HG02885 (cell line): ENCODE measurements at regions not wholly inside any gene's neighbourhood (a gene's known extent, or its start where the extent isn't known, plus 50 kb on each side); places are given as distances from the start of the nearest gene placed in this dataset.

Source experiments
- ATAC-seq: cut with Tn5 transposase; IDR thresholded peaks from one replicate; pipeline ENCODE4 v1.9.1; 2021; ENCODE audit warnings: mild to moderate bottlenecking; ENCODE audit not compliant: unreplicated experiment, poor library complexity

DNA sequence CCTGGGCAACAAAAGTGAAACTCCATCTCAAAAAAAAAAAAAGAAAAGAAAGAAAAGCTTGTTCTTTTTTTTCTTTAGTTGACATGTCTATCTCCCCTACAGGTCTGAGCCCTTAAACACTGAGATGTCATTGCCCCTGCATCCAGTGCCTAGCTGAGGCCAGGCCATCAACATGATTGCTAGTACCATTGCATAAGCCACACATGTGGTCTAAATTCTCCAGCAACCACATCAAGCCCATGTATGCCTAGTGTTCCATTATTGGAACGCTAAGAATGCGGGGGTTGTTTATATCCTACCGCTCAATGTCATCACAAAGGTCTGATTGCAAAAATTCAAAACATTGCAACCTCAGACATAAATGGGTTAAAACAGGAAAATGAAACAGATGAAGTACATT is 62.7 kb downstream of the NPTX2 start:
- no peak for ATAC-seq

DNA sequence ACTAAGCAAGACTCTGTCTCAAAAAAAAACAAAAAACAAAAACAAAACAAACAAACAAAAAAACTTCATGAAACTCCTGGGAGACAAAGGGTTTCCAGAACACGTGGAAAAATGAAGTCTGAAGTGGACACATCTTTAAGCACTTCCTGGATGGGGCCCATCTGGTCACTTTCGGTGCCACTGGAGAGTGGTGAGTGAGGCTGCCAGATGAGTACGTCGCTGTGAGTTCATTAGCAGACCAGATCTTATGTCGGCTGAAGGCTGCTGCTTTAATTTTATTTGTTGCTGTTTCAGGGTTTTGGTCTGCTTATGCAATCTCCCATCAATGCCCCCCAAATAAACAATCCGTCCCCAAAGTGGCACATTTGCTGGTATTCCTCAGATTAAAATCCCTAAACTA is 64.4 kb downstream of the NPTX2 start:
- ATAC-seq, result no peak

DNA sequence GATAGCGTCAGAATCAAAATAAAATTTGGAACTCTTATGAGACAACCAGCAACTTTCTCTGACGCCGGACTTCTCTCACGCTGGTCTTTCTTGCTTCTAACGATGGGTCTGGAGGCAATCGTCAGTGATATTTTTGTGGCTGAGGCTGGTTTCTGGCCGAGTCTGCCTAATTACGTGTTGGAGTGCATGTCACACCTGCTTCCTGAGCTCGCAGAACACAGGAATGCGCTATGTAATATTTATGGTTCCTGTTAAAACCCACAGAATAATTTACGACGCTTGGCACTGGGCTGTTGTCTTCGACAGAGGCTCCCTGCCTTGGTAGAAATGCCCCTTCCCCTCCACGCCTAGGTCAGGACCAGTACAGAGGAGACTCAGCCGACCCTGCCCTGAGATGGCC is 64.9 kb downstream of the NPTX2 start:
- ATAC-seq, result no peak

DNA sequence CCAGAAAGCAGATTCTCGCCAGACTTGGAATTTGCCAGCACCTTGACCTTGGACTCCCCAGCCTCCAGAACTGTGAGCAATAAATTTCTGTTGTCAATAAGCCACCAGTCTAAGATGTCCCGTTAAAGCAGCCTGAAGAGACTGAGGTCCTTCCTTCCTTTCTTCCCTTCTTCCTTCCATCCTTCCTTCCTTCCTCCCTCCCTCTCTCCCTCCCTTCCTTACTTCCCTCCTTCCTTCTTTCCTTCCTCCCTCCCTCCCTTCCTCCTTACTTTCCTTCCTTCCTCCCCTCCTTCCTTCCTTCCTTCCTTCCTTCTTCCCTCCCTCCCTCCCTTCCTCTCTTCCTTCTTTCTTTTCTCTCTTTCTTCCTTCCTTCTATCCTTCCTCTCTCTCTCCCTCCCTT is 66.4 kb downstream of the NPTX2 start:
- no peak for ATAC-seq

- ATAC-seq, result no peak
Measured at GRCh38 chr7:98685541-98685940, 68.5 kb downstream of the NPTX2 start.

DNA sequence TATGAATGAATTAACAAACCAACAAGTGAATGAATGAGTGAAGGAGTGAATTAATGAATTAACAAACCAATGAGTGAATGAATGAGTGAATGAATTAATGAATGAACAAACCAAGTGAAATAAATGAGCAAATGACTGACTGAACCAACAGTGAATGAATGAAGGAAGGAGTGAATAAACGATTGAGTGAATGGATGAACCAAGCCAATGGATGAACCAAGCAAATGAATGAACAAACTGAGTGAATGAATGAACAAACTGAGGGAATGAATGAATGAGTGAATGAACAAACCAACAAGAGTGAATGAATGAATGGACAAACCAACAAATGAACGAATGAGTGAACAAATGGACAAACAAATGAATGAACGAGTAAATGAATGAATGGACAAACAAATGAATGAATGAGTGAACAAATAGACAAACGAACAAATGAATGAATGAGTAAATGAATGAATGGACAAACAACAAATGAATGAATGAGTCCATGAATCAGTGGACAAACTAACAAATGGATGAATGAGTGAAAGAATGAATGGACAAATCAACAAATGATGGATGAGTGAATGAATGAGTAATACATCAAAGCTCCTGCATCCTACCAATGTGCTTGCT is 69.5 kb downstream of the NPTX2 start:
- no peak for ATAC-seq

- no peak for ATAC-seq
Measured at GRCh38 chr7:98687111-98687751, 70.1 kb downstream of the NPTX2 start.

DNA sequence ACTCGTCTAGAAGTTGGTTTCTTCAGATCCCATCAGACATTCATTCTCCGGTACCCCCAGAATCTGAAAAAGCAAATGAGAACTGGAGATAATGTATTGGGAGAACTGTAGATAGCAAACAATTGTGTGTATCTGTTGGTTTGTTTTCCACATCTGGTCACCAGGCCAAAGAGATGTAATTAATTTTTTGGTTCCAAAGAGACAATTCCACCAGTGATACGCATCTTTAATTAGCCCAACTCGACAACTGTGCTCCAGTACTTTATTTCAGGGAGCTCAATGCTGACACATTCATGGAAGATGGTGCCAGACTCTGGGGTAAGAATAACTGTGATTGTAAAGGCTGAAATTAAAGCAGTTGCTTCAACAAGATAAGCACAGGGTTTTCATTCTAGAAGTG is 74.5 kb downstream of the NPTX2 start:
- no peak for ATAC-seq

DNA sequence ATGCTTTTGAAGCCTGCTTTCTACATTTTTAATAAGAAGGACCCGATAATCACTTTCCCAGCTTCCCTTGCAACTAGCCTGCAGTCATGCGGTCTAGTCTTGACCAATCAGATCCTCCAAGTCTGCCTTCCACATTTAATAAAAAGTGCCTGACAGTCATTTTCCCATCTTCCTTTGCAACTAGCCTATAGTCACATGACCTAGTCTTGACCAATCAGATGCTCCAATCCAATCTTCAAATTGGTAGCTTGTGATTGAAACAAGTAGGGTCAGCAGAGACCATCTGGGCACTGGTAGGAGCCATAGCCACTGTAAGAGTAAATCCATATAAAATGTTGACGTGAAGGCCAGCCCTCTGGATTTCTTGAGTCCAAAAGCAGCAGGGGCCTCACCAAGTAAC is 80.0 kb downstream of the NPTX2 start:
- ATAC-seq, result no peak

GRCh38 chr7:98697485-98698240 is 80.6 kb downstream of the NPTX2 start:
- ATAC-seq, result no peak

DNA sequence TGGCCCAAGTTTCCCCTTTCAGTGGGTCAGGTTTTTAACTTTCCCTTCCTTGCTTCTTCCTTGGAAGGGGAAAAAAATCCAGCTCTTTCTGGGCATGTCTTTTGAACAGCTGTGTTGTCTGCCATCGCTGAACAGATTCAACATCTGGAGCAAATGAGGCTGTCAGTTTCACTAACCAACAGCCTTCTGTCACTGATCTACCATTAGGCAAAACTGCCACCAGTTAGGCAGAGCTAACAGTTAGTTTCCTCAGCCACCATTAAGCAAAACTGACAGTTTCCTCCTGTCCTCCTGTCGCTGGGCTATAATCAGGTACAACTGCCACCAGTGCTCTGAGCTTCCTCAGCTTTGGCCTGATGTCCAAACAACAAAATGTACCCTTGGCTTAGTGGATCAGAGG is 81.9 kb downstream of the NPTX2 start:
- ATAC-seq, result no peak

DNA sequence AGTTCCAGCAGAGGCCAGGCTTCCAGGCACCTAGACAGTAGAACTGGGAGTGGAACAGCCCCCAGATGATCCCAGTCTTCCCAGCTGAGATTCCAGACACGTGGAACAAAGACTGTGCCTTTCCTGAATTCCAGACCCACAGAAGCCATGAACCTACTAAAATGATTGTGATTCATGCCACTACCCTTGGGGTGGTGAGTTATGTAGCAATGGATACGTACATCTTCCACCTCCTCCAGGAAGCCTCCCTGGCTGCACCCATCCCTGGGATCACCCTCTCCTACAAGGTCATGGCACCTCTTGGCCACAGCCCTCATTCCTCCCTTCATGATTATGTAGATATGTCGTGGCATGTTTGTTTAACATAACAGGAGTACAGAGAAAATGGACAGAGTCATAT is 83.4 kb downstream of the NPTX2 start:
- no peak for ATAC-seq

DNA sequence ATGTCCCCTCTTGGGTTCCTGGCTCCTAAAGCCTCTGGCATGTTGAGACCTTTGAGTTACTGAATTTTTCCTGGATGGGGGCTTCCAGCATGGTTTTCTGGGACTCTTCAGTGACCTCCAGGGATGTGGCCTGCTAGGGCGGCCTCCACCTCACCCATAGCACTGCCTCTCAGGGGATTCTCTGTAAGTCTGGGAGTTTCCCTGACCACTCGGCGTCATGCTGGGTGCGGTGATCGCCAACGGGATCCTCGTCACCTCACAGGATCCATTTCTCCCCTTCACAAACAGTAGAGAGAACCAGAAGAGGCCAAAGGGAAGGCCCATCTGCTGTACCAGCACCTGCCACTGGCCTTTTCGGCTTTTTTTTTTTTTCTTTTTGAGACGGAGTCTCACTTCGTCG is 84.3 kb downstream of the NPTX2 start:
- no peak for ATAC-seq

GRCh38 chr7:98702021-98702420 is 84.9 kb downstream of the NPTX2 start:
- ATAC-seq, result no peak

- ATAC-seq, result no peak
Measured at GRCh38 chr7:98703916-98704315, 86.8 kb downstream of the NPTX2 start.

GRCh38 chr7:98705626-98706025 is 88.5 kb downstream of the NPTX2 start:
- no peak for ATAC-seq

- no peak for ATAC-seq
Measured at GRCh38 chr7:98707076-98707475, 90.0 kb downstream of the NPTX2 start.

DNA sequence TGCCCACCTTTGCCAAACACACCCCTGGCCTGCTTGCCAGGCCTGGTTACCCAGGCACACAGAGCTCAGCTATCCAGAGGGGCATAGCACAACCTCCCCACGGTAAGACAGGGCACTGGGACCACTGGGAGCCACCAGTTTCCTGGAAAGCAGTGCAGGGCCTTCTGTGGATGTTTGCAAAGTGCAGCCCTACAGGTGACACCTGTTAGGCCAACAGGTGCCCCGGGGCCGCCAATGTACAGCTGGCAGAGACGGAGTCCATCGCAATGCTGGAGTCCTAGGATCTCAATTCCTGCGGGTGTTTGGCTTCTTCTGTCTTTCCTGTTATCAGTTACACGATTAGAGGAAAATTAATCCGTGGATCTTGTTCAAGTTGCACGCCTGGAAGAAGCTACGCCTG is 94.9 kb downstream of the NPTX2 start:
- no peak for ATAC-seq

- no peak for ATAC-seq
Measured at GRCh38 chr7:98713165-98713810, 96.2 kb downstream of the NPTX2 start.

- no peak for ATAC-seq
Measured at GRCh38 chr7:98719396-98719795, 102.3 kb downstream of the NPTX2 start.

- ATAC-seq, result no peak
Measured at GRCh38 chr7:98722402-98722801, 105.3 kb downstream of the NPTX2 start.
